ENCODE measurements at regions not wholly inside any gene's neighbourhood (a gene's known extent, or its start where the extent isn't known, plus 50 kb on each side); places are given as distances from the start of the nearest gene placed in this dataset.

- H3K9me3 ChIP-seq (ENCODE audit: low read depth): no peaks in the 10 kb centered on the region
- in situ Hi-C loops (cut with MboI): no loop called here
- H3K4me1 ChIP-seq (ENCODE audit: insufficient read depth): no peaks in the 10 kb centered on the region
- H4K20me1 ChIP-seq (ENCODE audit: insufficient read depth): no peaks in the 10 kb centered on the region
- DNase-seq: no peak
- WGBS, 2 experiments (ENCODE audit: low coverage in 1 of 2, low lambda C conversion rate in 2 of 2, missing lambda C conversion rate in 2 of 2): 64 to 70% methylated on average over 6 to 7 of the region's 7 CpGs
- no peaks in the 10 kb centered on the region for H3K9me2 ChIP-seq (ENCODE audit: insufficient read depth)
- no peaks in the 10 kb centered on the region for H3K79me2 ChIP-seq (ENCODE audit: insufficient read depth)
- H3F3A ChIP-seq (ENCODE audit: insufficient read depth): no peaks in the 10 kb centered on the region
- H3K27me3 ChIP-seq (replicated peaks; ENCODE audit: insufficient read depth): no peaks in the 10 kb centered on the region
- TF ChIP-seq EZH2 (IDR thresholded peaks at IDR 0.05; ENCODE audit: insufficient read depth, poor library complexity, severe bottlenecking) (no peak), EZH2phosphoT487 (IDR thresholded peaks at IDR 0.05; ENCODE audit: insufficient read depth, low read depth) (no peak)
- H3K4me3 ChIP-seq: no peak overlapping the region
- H3K36me3 ChIP-seq (ENCODE audit: low read depth): no peaks in the 10 kb centered on the region
- no peak overlapping the region for H3K27ac ChIP-seq
- H2AFZ ChIP-seq: no peak overlapping the region
- H3K4me2 ChIP-seq (ENCODE audit: unreplicated experiment): no peak overlapping the region
- H3K9ac ChIP-seq: no peak overlapping the region
Observed at GRCh38 chr2:241989074-241989473, 119.5 kb downstream of the RTP5 start.

GRCh38 chr2:241990466-241990865, 120.9 kb downstream of the RTP5 start:
- Histone ChIP-seq H3K27me3 (replicated peaks; ENCODE audit: insufficient read depth) (no peaks in the 10 kb centered on the region), H3F3A (ENCODE audit: insufficient read depth) (no peaks in the 10 kb centered on the region), H3K9ac (no peak overlapping the region), H3K36me3 (ENCODE audit: low read depth) (no peaks in the 10 kb centered on the region), H3K4me2 (ENCODE audit: unreplicated experiment) (no peak overlapping the region), H3K9me2 (ENCODE audit: insufficient read depth) (no peaks in the 10 kb centered on the region), H3K27ac (no peak overlapping the region), H4K20me1 (ENCODE audit: insufficient read depth) (no peaks in the 10 kb centered on the region), H3K79me2 (ENCODE audit: insufficient read depth) (no peaks in the 10 kb centered on the region), H2AFZ (no peak overlapping the region), H3K4me3 (no peak overlapping the region), H3K9me3 (ENCODE audit: low read depth) (no peaks in the 10 kb centered on the region), H3K4me1 (ENCODE audit: insufficient read depth) (no peaks in the 10 kb centered on the region)
- TF ChIP-seq EZH2phosphoT487 (IDR thresholded peaks at IDR 0.05; ENCODE audit: insufficient read depth, low read depth): no peak
- no peak for TF ChIP-seq EZH2 (IDR thresholded peaks at IDR 0.05; ENCODE audit: insufficient read depth, poor library complexity, severe bottlenecking)
- 8 to 29% methylated on average over 2 of the region's 2 CpGs for WGBS, 2 experiments (ENCODE audit: low coverage in 1 of 2, low lambda C conversion rate in 2 of 2, missing lambda C conversion rate in 2 of 2)
- DNase-seq: no peak
- in situ Hi-C loops (cut with MboI): no loop called here

GRCh38 chr2:241991299-241991698, 121.8 kb downstream of the RTP5 start:
- H3K9me3 ChIP-seq (ENCODE audit: low read depth): no peaks in the 10 kb centered on the region

GRCh38 chr2:241992753-241993152, 123.2 kb downstream of the RTP5 start:
- Histone ChIP-seq H3K4me3 (no peak overlapping the region), H3K9me3 (ENCODE audit: low read depth) (no peaks in the 10 kb centered on the region), H3K79me2 (ENCODE audit: insufficient read depth) (no peaks in the 10 kb centered on the region), H3K27me3 (replicated peaks; ENCODE audit: insufficient read depth) (no peaks in the 10 kb centered on the region), H4K20me1 (ENCODE audit: insufficient read depth) (no peaks in the 10 kb centered on the region), H3K9ac (no peak overlapping the region), H3K9me2 (ENCODE audit: insufficient read depth) (no peaks in the 10 kb centered on the region), H3K4me1 (ENCODE audit: insufficient read depth) (no peaks in the 10 kb centered on the region), H3K27ac (no peak overlapping the region), H2AFZ (no peak overlapping the region), H3K36me3 (ENCODE audit: low read depth) (no peaks in the 10 kb centered on the region), H3K4me2 (ENCODE audit: unreplicated experiment) (no peak overlapping the region), H3F3A (ENCODE audit: insufficient read depth) (no peaks in the 10 kb centered on the region)
- 59 to 73% methylated on average over 10 to 12 of the region's 14 CpGs for WGBS, 2 experiments (ENCODE audit: low coverage in 1 of 2, low lambda C conversion rate in 2 of 2, missing lambda C conversion rate in 2 of 2)
- in situ Hi-C loops (cut with MboI): no loop called here
- no peak for DNase-seq
- TF ChIP-seq EZH2 (IDR thresholded peaks at IDR 0.05; ENCODE audit: insufficient read depth, poor library complexity, severe bottlenecking): no peak
- TF ChIP-seq EZH2phosphoT487 (IDR thresholded peaks at IDR 0.05; ENCODE audit: insufficient read depth, low read depth): no peak

More at GRCh38 chr2:241991299-241991698, 121.8 kb downstream of the RTP5 start:
- no peak overlapping the region for H3K27ac ChIP-seq
- H3K36me3 ChIP-seq (ENCODE audit: low read depth): no peaks in the 10 kb centered on the region
- 49 to 57% methylated on average over 16 to 26 of the region's 26 CpGs for WGBS, 2 experiments (ENCODE audit: low coverage in 1 of 2, low lambda C conversion rate in 2 of 2, missing lambda C conversion rate in 2 of 2)
- H3K27me3 ChIP-seq (replicated peaks; ENCODE audit: insufficient read depth): no peaks in the 10 kb centered on the region
- no peaks in the 10 kb centered on the region for H3K79me2 ChIP-seq (ENCODE audit: insufficient read depth)
- H3K4me3 ChIP-seq: no peak overlapping the region
- H3K4me1 ChIP-seq (ENCODE audit: insufficient read depth): no peaks in the 10 kb centered on the region
- no peak overlapping the region for H2AFZ ChIP-seq
- H3F3A ChIP-seq (ENCODE audit: insufficient read depth): no peaks in the 10 kb centered on the region
- H3K4me2 ChIP-seq (ENCODE audit: unreplicated experiment): no peak overlapping the region
- in situ Hi-C loops (cut with MboI): no loop called here
- DNase-seq: no peak
- H3K9me2 ChIP-seq (ENCODE audit: insufficient read depth): no peaks in the 10 kb centered on the region
- TF ChIP-seq EZH2phosphoT487 (IDR thresholded peaks at IDR 0.05; ENCODE audit: insufficient read depth, low read depth) (no peak), EZH2 (IDR thresholded peaks at IDR 0.05; ENCODE audit: insufficient read depth, poor library complexity, severe bottlenecking) (no peak)
- H4K20me1 ChIP-seq (ENCODE audit: insufficient read depth): no peaks in the 10 kb centered on the region
- H3K9ac ChIP-seq: no peak overlapping the region

All from GM23248 (cell line).